IPS-18c (cell line): ENCODE measurements at regions not wholly inside any gene's neighbourhood (a gene's known extent, or its start where the extent isn't known, plus 50 kb on each side); places are given as distances from the start of the nearest gene placed in this dataset.
"Not testable (repeated sequence)": the region's sequence is repeated elsewhere in the genome, so short reads cannot be mapped to it uniquely, and the experiment has no call there.

Source experiments
- H3K4me3 ChIP-seq: 2 replicates; pipeline ENCODE4 v1.7.0; 2013; ENCODE audit warnings: low read depth, mild to moderate bottlenecking, low read length, moderate library complexity; ENCODE audit not compliant: insufficient read depth
- H3K9me3 ChIP-seq: one replicate; pipeline ENCODE4 v1.6.1; 2013; ENCODE audit warnings: mild to moderate bottlenecking, low read length, moderate library complexity; ENCODE audit not compliant: control insufficient read depth, insufficient read depth

GRCh38 chr12:127172861-127173260 is 1094.1 kb upstream of the TMEM132C start:
- no peak overlapping the region for H3K4me3 ChIP-seq
- H3K9me3 ChIP-seq = peaks cover 9% of the 10 kb centered on the region

GRCh38 chr12:127173971-127174370 is 1093.0 kb upstream of the TMEM132C start:
- H3K4me3 ChIP-seq, H3K9me3 ChIP-seq: not testable (repeated sequence)

GRCh38 chr12:127174881-127175280 is 1092.1 kb upstream of the TMEM132C start:
- Histone ChIP-seq H3K4me3 (no peak overlapping the region), H3K9me3 (peaks cover 9% of the 10 kb centered on the region)

GRCh38 chr12:127175361-127175760 is 1091.6 kb upstream of the TMEM132C start:
- Histone ChIP-seq H3K9me3 (peaks cover 9% of the 10 kb centered on the region), H3K4me3 (no peak overlapping the region)

- H3K9me3 ChIP-seq = peaks cover 9% of the 10 kb centered on the region
- H3K4me3 ChIP-seq = peak overlapping the region; percentile 9; the same call in 1 of the 2 replicates
Observed at GRCh38 chr12:127176804-127177203, 1090.2 kb upstream of the TMEM132C start.

DNA sequence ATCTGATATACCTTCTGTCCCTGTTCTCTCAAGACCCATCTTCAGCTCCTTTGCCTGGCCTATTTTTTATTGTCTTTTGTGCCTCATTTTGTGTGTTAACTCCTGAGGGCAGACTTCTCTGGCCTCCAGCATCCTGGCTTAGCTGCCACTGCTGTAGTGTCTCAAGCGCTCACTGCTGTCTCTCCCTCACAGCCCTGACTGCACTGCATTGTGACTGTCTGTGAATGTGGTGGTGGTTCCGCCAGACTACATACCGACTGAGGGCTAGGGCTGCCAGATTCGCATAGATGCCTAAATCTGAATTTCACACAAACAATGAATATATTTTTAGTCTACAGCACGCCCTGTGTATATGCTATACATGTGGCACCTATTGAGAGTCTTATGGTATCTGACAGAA is 1088.9 kb upstream of the TMEM132C start:
- no peak overlapping the region for H3K4me3 ChIP-seq
- H3K9me3 ChIP-seq = peaks cover 3% of the 10 kb centered on the region

DNA sequence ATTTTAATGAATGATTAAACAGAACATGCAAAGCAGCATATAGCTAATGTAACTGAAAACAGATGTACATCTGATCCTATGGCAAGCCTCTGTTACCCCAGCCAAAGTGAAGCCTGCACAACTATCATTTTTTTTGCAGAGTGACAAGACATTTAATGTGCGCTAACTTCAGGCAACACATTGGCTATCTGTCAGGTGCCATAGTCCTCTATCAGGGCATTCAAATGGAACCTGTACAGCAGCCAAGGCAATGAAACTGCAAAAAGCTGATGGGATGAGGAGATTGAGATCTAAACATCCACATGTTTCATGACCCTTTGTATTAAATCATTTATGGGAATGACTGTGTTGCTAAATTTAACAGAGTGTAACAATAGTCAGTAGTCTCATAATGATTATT is 1088.5 kb upstream of the TMEM132C start:
- Histone ChIP-seq H3K9me3 (peaks cover 3% of the 10 kb centered on the region), H3K4me3 (no peak overlapping the region)

GRCh38 chr12:127179176-127179575 is 1087.8 kb upstream of the TMEM132C start:
- H3K9me3 ChIP-seq = peaks cover 3% of the 10 kb centered on the region

GRCh38 chr12:127182018-127182417 is 1085.0 kb upstream of the TMEM132C start:
- peaks cover 3% of the 10 kb centered on the region for H3K9me3 ChIP-seq
- H3K4me3 ChIP-seq = no peak overlapping the region

More at GRCh38 chr12:127179176-127179575, 1087.8 kb upstream of the TMEM132C start:
- no peak overlapping the region for H3K4me3 ChIP-seq

- H3K9me3 ChIP-seq = peaks cover 2% of the 10 kb centered on the region
- H3K4me3 ChIP-seq = no peak overlapping the region
Observed at GRCh38 chr12:127189992-127190391, 1077.0 kb upstream of the TMEM132C start.

DNA sequence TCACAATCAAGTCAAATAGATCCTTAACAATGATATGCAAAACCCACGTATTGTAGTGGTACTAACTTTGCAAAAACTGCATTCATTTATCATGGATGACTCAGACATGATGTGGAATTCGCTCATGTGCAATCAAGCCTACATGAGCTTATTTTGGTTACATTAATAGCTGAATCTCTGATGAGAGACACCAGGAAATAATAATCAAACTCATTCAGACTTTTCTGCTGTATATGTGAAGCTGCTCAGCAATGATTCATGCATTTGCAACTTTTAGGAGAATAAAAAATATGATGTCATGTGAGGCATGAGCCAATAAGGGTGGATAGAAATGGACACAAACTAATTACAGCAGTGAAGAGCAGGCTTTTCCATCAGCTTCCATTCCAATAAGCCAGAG is 1075.8 kb upstream of the TMEM132C start:
- H3K9me3 ChIP-seq = no peaks in the 10 kb centered on the region
- H3K4me3 ChIP-seq = no peak overlapping the region

DNA sequence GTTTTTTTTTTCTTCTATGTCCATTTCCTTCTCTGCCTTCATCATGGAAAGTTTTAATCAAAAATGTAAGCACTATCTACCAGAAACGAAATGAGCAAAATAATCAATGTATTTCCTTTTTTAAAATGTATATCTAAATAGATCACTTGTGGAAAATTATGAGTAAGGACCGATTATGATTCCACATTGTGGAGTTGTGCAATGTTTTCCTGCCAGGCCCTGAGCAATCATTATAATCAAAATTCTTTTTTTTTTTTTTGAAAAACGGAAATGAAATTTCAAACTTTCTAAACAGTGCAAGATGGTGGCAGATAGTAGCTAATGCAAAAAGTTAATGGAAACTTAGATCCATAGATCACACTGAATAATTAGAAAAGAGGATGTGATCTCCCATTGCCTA is 1074.6 kb upstream of the TMEM132C start:
- Histone ChIP-seq H3K9me3 (no peaks in the 10 kb centered on the region), H3K4me3 (no peak overlapping the region)

GRCh38 chr12:127193341-127193740 is 1073.6 kb upstream of the TMEM132C start:
- Histone ChIP-seq H3K9me3 (no peaks in the 10 kb centered on the region), H3K4me3 (no peak overlapping the region)

DNA sequence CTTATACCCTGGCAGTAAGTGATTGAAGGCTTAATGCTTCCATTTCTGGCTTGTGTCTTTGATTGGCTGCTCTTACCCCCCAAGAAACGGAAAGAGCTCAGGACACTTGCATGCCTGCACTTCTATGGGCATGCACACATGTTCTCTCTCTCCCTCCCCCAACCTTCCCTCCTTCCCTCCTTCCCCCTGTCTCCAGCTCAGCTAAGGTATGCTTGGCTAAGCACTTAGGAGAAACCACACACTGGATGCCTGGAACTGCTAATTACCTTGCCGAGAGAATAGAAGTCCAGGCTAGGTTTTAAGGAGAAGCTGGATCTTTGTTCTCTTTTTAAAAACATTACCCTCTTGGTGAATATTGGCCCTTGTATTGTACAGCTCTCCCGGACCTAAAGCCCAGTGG is 1072.8 kb upstream of the TMEM132C start:
- H3K9me3 ChIP-seq = no peaks in the 10 kb centered on the region
- H3K4me3 ChIP-seq = no peak overlapping the region

DNA sequence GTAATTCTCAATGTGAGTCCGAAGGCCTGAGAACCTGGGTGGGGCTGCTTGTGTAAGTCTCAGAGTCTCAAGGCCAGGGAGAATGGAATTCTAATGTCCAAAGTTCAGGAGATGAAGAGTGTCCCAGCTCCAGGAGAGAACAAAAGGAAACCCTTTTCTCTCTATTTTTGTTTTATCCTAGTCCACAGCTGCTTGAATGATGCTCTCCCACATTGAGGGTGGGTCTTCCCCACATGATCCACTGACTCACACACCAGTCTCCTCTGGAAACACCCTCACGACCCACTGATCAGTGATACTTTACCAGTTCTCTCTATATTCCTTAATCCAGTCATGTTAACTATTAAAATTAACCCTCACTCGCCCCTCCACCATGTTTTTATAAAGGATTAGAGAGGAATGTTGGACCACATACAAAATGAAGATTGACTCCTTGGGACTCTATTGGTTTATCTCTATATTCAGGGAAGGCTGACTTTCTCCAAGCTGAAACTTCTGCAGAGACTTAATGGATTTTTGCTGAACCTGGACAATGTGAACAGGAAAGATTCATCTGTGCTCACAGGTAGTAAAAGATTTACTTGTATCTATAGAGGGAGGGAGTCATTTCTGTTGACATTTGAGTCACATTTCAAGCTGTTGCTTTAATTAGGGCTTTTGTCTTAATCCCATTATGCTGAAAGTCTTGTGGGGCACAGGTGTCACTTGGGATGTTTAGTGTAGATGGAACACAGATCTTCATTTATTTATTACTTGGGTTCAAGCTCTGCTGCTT is 1061.0 kb upstream of the TMEM132C start:
- no peak overlapping the region for H3K4me3 ChIP-seq
- H3K9me3 ChIP-seq = no peaks in the 10 kb centered on the region

- H3K9me3 ChIP-seq = peaks cover 4% of the 10 kb centered on the region
- no peak overlapping the region for H3K4me3 ChIP-seq
Observed at GRCh38 chr12:127209318-127209717, 1057.7 kb upstream of the TMEM132C start.

GRCh38 chr12:127214186-127214585 is 1052.8 kb upstream of the TMEM132C start:
- Histone ChIP-seq H3K4me3 (no peak overlapping the region), H3K9me3 (peaks cover 4% of the 10 kb centered on the region)

- Histone ChIP-seq H3K4me3 (no peak overlapping the region), H3K9me3 (no peaks in the 10 kb centered on the region)
Observed at GRCh38 chr12:127223011-127223410, 1044.0 kb upstream of the TMEM132C start.

DNA sequence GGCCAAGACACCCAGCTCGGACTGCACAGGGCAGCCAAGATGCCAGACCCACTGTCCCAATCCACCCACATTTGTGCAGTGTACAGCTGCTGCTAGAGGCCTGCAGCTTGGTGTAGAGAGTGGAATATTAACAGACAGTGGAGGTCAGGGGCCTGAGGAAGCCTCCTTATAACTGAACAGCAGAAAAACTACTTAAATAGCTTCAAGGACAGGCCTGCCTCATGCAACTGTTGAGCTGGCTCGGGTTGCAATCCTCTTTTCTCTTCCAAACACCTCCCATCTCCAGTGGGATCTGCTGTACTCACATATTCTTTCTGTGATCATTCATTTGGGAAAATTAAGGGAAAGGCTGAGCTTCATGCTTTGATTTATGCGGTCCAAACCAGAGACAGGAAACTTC is 1043.2 kb upstream of the TMEM132C start:
- H3K9me3 ChIP-seq = no peaks in the 10 kb centered on the region
- H3K4me3 ChIP-seq = no peak overlapping the region
